ENCODE measurements at regions not wholly inside any gene's neighbourhood (a gene's known extent, or its start where the extent isn't known, plus 50 kb on each side); places are given as distances from the start of the nearest gene placed in this dataset.
"Not testable (repeated sequence)": the region's sequence is repeated elsewhere in the genome, so short reads cannot be mapped to it uniquely, and the experiment has no call there.

- not testable (repeated sequence) for TF ChIP-seq YBX1 (IDR thresholded peaks at IDR 0.05); SREBF2 (IDR thresholded peaks at IDR 0.05; ENCODE audit: low read length); ESRRA (IDR thresholded peaks at IDR 0.05; ENCODE audit: low read length); FOS (IDR thresholded peaks at IDR 0.05; ENCODE audit: borderline replicate concordance, extremely low read depth, insufficient read length); NRF1 (conservative IDR thresholded peaks at IDR 0.05; ENCODE audit: low read depth, low read length); MYC (IDR thresholded peaks at IDR 0.05; ENCODE audit: insufficient read depth, insufficient read length, insufficient replicate concordance, low read length, severe bottlenecking); EP300 (IDR thresholded peaks at IDR 0.05; ENCODE audit: borderline replicate concordance in 1 of 2, control insufficient read depth in 1 of 2, low read depth in 2 of 2, low read length in 2 of 2); EZH2 (IDR thresholded peaks at IDR 0.05; ENCODE audit: borderline replicate concordance, control insufficient read depth, low read depth, low read length); MLLT1 (IDR thresholded peaks at IDR 0.05); FOXK2 (IDR thresholded peaks at IDR 0.05); TAF1 (IDR thresholded peaks at IDR 0.05; ENCODE audit: borderline replicate concordance, low read depth, low read length); CTCF (IDR thresholded peaks at IDR 0.05 in 2 of 3, conservative IDR thresholded peaks at IDR 0.05 in 1 of 3; ENCODE audit: control insufficient read depth in 2 of 3, extremely low read depth in 1 of 3, insufficient read depth in 1 of 3, low read depth in 3 of 3, low read length in 3 of 3)
Observed at GRCh38 chr2:90323612-90324558, 1632.4 kb downstream of the RPIA start.

All from GM12878 (cell line).